HCT116 (cell line): ENCODE measurements at regions not wholly inside any gene's neighbourhood (a gene's known extent, or its start where the extent isn't known, plus 50 kb on each side); places are given as distances from the start of the nearest gene placed in this dataset.

Source experiments
- ATAC-seq: fragments of 200-7000 bp; cut with Tn5 transposase; 2 replicates; pipeline ENCODE4 v1.9.1; 2020; ENCODE audit warnings: mild to moderate bottlenecking, moderate library complexity
- BruUV-seq: library from RNA; stranded (reverse); fragments of 400-500 nt; replicated peaks from 2 replicates; lab custom pipeline; 2021; lab: Mats Ljungman, UMichigan
- CTCF ChIA-PET: fragments of 300-600 bp; sonication (Branson Sonifier 250); formaldehyde crosslinking; loops from one replicate; lab custom pipeline; 2021; ENCODE audit warnings: antibody characterized with exemption; lab: Charles Lee
- POLR2A ChIA-PET: fragments of 300-600, 350-600 bp; sonication (Branson Sonifier 250); formaldehyde crosslinking; loops from one replicate; lab custom pipeline; 2021; ENCODE audit warnings: antibody characterized with exemption; lab: Charles Lee
- RAD21 ChIA-PET, 2 experiments: fragments of 300-600 bp; sonication (Branson Sonifier 250); formaldehyde crosslinking; loops; one replicate each; lab custom pipeline; 2023; ENCODE audit warnings: low total read pairs in 2 of 2; ENCODE audit not compliant: uncharacterized antibody in 2 of 2, unreplicated experiment in 2 of 2, low non-redundant PET in 1 of 2; lab: Charles Lee
- DNase-seq: peaks from one replicate; pipeline ENCODE4 v3.0.0-alpha.2; 2010; ENCODE audit warnings: low read depth, low spot score
- H2AFZ ChIP-seq: fragments of 200-600 bp; shearing (Covaris generic), sonication (generic); 2 replicates; pipeline ENCODE4 v1.6.1; 2017; ENCODE audit warnings: low read depth, mixed run types, mixed read lengths, antibody characterized with exemption, low read length; ENCODE audit not compliant: poor library complexity, severe bottlenecking
- H3K27ac ChIP-seq: 2 replicates; pipeline ENCODE4 v1.5.1; 2012; ENCODE audit warnings: low read depth, low read length
- H3K27me3 ChIP-seq: fragments of 200-600 bp; sonication (generic); 2 replicates; pipeline ENCODE4 v1.6.1; 2016; ENCODE audit warnings: mixed run types, low read length, mixed read lengths; ENCODE audit not compliant: insufficient read depth
- H3K36me3 ChIP-seq, 2 experiments: fragments of 200-500 bp in 1 of 2; fragments of 200-600 bp in 1 of 2; sonication (Bioruptor generic) in 1 of 2; sonication (generic) in 1 of 2; 2 replicates each; pipeline versions ENCODE4 v1.5.1 to v1.6.1; 2014 to 2016; ENCODE audit warnings: low read length in 2 of 2, inconsistent platforms in 1 of 2, mixed read lengths in 1 of 2, mixed run types in 1 of 2; ENCODE audit not compliant: insufficient read depth in 2 of 2, control insufficient read depth in 1 of 2
- H3K4me1 ChIP-seq, 2 experiments: fragments of 200-600 bp in 1 of 2; sonication (generic) in 1 of 2; 2 replicates each; pipeline versions ENCODE4 v1.5.1 to v1.6.1; 2012 to 2017; ENCODE audit warnings: low read length in 2 of 2, inconsistent platforms in 1 of 2, mild to moderate bottlenecking in 1 of 2, mixed read lengths in 1 of 2, mixed run types in 1 of 2, moderate library complexity in 1 of 2; ENCODE audit not compliant: insufficient read depth in 2 of 2, control insufficient read depth in 1 of 2
- H3K4me2 ChIP-seq: fragments of 200-600 bp; sonication (generic); 2 replicates; pipeline ENCODE4 v1.6.1; 2017; ENCODE audit warnings: mixed run types, low read length, mixed read lengths
- H3K4me3 ChIP-seq, 2 experiments: fragments of 200-600 bp in 1 of 2; sonication (generic) in 1 of 2; replicated peaks in 1 of 2; 2 replicates each; pipeline ENCODE4 v1.5.1; 2011 to 2016; ENCODE audit warnings: low read length in 2 of 2, control low read depth in 1 of 2, low read depth in 1 of 2, mild to moderate bottlenecking in 1 of 2, mixed read lengths in 1 of 2, mixed run types in 1 of 2
- H3K79me2 ChIP-seq: fragments of 200-600 bp; sonication (generic); 2 replicates; pipeline ENCODE4 v1.6.1; 2017; ENCODE audit warnings: mild to moderate bottlenecking, mixed run types, low read length, moderate library complexity, mixed read lengths; ENCODE audit not compliant: insufficient read depth
- H3K9ac ChIP-seq: fragments of 200-600 bp; sonication (generic); 2 replicates; pipeline ENCODE4 v1.6.1; 2016; ENCODE audit warnings: low read length, mixed read lengths
- H3K9me2 ChIP-seq: fragments of 200-600 bp; sonication (generic), shearing (Covaris generic); 2 replicates; pipeline ENCODE4 v1.6.1; 2017; ENCODE audit warnings: mixed run types, mild to moderate bottlenecking, moderate library complexity; ENCODE audit not compliant: insufficient read depth
- H3K9me3 ChIP-seq, 2 experiments: fragments of 200-500 bp in 1 of 2; fragments of 200-600 bp in 1 of 2; sonication (Bioruptor generic) in 1 of 2; sonication (generic) in 1 of 2; 2 replicates each; pipeline ENCODE4 v1.6.1; 2014 to 2017; ENCODE audit warnings: low read length in 2 of 2, mixed read lengths in 2 of 2, inconsistent platforms in 1 of 2, low read depth in 1 of 2, mild to moderate bottlenecking in 1 of 2, mixed run types in 1 of 2, moderate library complexity in 1 of 2; ENCODE audit not compliant: control insufficient read depth in 1 of 2, insufficient read depth in 1 of 2
- H4K20me1 ChIP-seq: fragments of 200-600 bp; sonication (generic), shearing (Covaris generic); 2 replicates; pipeline ENCODE4 v1.6.1; 2017; ENCODE audit warnings: mixed run types, mild to moderate bottlenecking, moderate library complexity; ENCODE audit not compliant: insufficient read depth
- ATF3 ChIP-seq: IDR thresholded peaks from 2 replicates; pipeline ENCODE4 v1.6.1; 2012
- CBX3 ChIP-seq: IDR thresholded peaks from 2 replicates; pipeline ENCODE4 v1.6.1; 2012; ENCODE audit warnings: low read depth
- CEBPB ChIP-seq: IDR thresholded peaks from 2 replicates; pipeline ENCODE4 v1.6.1; 2012; ENCODE audit warnings: low read depth
- CTCF ChIP-seq, 3 experiments: fragments of 200-600 bp in 1 of 3; sonication (generic) in 1 of 3; IDR thresholded peaks in 2 of 3; conservative IDR thresholded peaks in 1 of 3; 2 replicates each; pipeline ENCODE4 v1.5.1; 2012 to 2017; ENCODE audit warnings: low read depth in 2 of 3, low read length in 2 of 3, antibody characterized with exemption in 1 of 3, borderline replicate concordance in 1 of 3, control low read depth in 1 of 3, mild to moderate bottlenecking in 1 of 3, mixed read lengths in 1 of 3, mixed run types in 1 of 3, moderate library complexity in 1 of 3; ENCODE audit not compliant: insufficient read depth in 1 of 3
- EGR1 ChIP-seq: IDR thresholded peaks from 2 replicates; pipeline ENCODE4 v1.6.1; 2012; ENCODE audit warnings: low read depth
- ELF1 ChIP-seq: IDR thresholded peaks from 2 replicates; pipeline ENCODE4 v1.6.1; 2012; ENCODE audit warnings: low read depth, borderline replicate concordance
- EZH2 ChIP-seq: fragments of 200-600 bp; sonication (generic); IDR thresholded peaks from 2 replicates; pipeline ENCODE4 v1.6.1; 2017; ENCODE audit warnings: antibody characterized with exemption, mixed run types
- FOSL1 ChIP-seq: IDR thresholded peaks from 2 replicates; pipeline ENCODE4 v1.6.1; 2012; ENCODE audit warnings: low read depth
- JUND ChIP-seq: IDR thresholded peaks from 2 replicates; pipeline ENCODE4 v1.6.1; 2012
- MAX ChIP-seq: IDR thresholded peaks from 2 replicates; pipeline ENCODE4 v1.6.1; 2012
- POLR2A ChIP-seq: IDR thresholded peaks from 2 replicates; pipeline ENCODE4 v1.7.0; 2011; ENCODE audit warnings: borderline replicate concordance; ENCODE audit not compliant: insufficient read depth, insufficient read length; ENCODE audit errors: extremely low read depth
- POLR2AphosphoS5 ChIP-seq: IDR thresholded peaks from 2 replicates; pipeline ENCODE4 v1.6.1; 2011; ENCODE audit warnings: mild to moderate bottlenecking, low read depth, low read length, moderate library complexity
- RAD21 ChIP-seq: IDR thresholded peaks from 2 replicates; pipeline ENCODE4 v1.6.1; 2012; ENCODE audit warnings: low read depth, mild to moderate bottlenecking
- REST ChIP-seq: IDR thresholded peaks from 2 replicates; pipeline ENCODE4 v1.6.1; 2012; ENCODE audit warnings: low read depth
- SP1 ChIP-seq: IDR thresholded peaks from 2 replicates; pipeline ENCODE4 v1.6.1; 2012; ENCODE audit warnings: low read depth
- YY1 ChIP-seq: IDR thresholded peaks from 2 replicates; pipeline ENCODE4 v1.6.1; 2011; ENCODE audit warnings: low read length, low read depth, moderate library complexity, mild to moderate bottlenecking; ENCODE audit not compliant: insufficient replicate concordance; ENCODE audit errors: extremely low read depth
- ZBTB33 ChIP-seq: IDR thresholded peaks from 2 replicates; pipeline ENCODE4 v1.6.1; 2011; ENCODE audit warnings: mild to moderate bottlenecking, low read length, moderate library complexity; ENCODE audit not compliant: insufficient replicate concordance; ENCODE audit errors: extremely low read depth
- ZFX ChIP-seq: fragments of 450-650 bp; IDR thresholded peaks from 2 replicates; pipeline ENCODE4 v1.6.1; 2017
- ZNF274 ChIP-seq: fragments of 200-500 bp; sonication (Bioruptor generic); IDR thresholded peaks from 2 replicates; pipeline ENCODE4 v1.6.1; 2014; ENCODE audit warnings: mild to moderate bottlenecking, low read depth, low read length, inconsistent platforms
- intact Hi-C: fragments of 100-400 bp; cut with micrococcal nuclease; formaldehyde crosslinking; loops from 2 replicates; pipeline ENCODE4 v1.10.0; 2022

GRCh38 chr5:143970159-143970558, 158.2 kb downstream of the HMHB1 start:
- Histone ChIP-seq H3K9me3 (no peaks in the 10 kb centered on the region), H3K27me3 (no peaks in the 10 kb centered on the region), H3K4me2 (no peak overlapping the region), H3K36me3 (no peaks in the 10 kb centered on the region), H3K9ac (no peak overlapping the region), H3K79me2 (no peaks in the 10 kb centered on the region), H4K20me1 (no peaks in the 10 kb centered on the region), H2AFZ (no peak overlapping the region), H3K27ac (no peak overlapping the region), H3K9me2 (no peaks in the 10 kb centered on the region), H3K4me1 (no peaks in the 10 kb centered on the region), H3K4me3 (no peak overlapping the region)
- TF ChIP-seq REST (no peak), CTCF (IDR thresholded peaks at IDR 0.05 in 2 of 3, conservative IDR thresholded peaks at IDR 0.05 in 1 of 3; ENCODE audit: borderline replicate concordance in 1 of 3, insufficient read depth in 1 of 3, low read depth in 2 of 3, low read length in 2 of 3) (no peak), ATF3 (no peak), POLR2A (no peak), RAD21 (no peak), SP1 (no peak), ZFX (no peak), CBX3 (no peak), EZH2 (no peak), MAX (no peak), ELF1 (no peak), YY1 (no peak), JUND (no peak), FOSL1 (no peak), CEBPB (no peak), ZBTB33 (no peak), POLR2AphosphoS5 (no peak), ZNF274 (no peak), EGR1 (no peak)
- DNase-seq (no peak), ATAC-seq (no peak)
- CTCF ChIA-PET, result interaction anchor here (1.6 kb wide), 1 partner anchor 1253 kb away, joined by 4 read pairs; no protein-coding TSS in a partner anchor
- POLR2A ChIA-PET, result no interaction called here
- no TSS peak for BruUV-seq
- RAD21 ChIA-PET, result no interaction called here
- intact Hi-C loops, result no loop called here
